MM.1S (cell line): ENCODE measurements at regions not wholly inside any gene's neighbourhood (a gene's known extent, or its start where the extent isn't known, plus 50 kb on each side); places are given as distances from the start of the nearest gene placed in this dataset.
"Not testable (repeated sequence)": the region's sequence is repeated elsewhere in the genome, so short reads cannot be mapped to it uniquely, and the experiment has no call there.

Experiments
- CTCF ChIP-seq: fragments of 300-600 bp; sonication (generic); IDR thresholded peaks from 2 replicates; pipeline ENCODE4 v1.5.1; 2016; ENCODE audit warnings: antibody characterized with exemption, low read length, mixed read lengths
- EZH2 ChIP-seq: fragments of 300-600 bp; sonication (generic); optimal IDR thresholded peaks from 2 replicates; pipeline ENCODE3; 2017; ENCODE audit warnings: low read depth, mild to moderate bottlenecking, antibody characterized with exemption, low read length, mixed read lengths

DNA sequence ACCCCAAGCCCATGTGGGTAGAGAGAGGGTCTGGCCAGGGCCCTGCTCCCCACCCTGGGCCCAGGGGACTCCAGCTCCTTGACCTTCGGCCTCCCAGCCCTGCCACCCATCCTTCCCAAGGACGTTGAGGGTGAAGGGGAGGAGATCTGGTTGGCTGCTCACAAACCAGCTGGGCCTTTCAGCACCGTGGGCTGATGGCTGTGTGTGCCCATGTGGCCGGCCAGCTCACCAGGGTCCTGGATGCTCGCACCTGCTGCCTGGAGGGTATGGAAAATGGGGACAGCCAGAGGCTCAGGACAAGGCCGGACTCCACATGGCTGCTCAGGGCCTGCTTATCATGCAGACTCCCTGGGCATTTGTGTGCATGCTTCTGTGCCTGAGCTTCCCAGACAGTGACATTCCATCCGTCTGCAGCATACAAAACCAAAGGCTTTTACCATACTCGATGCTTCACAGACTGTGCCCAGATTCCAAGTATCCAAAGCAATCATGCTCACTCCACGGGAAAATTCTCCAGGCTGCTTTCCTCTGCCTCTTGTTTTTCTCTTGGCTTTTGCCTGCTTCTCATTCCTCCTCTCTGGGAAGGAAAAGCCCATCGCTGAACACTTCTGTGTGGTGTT, 112.5 kb upstream of the ZNF469 start:
- not testable (repeated sequence) for TF ChIP-seq CTCF, EZH2
